ENCODE measurements at regions not wholly inside any gene's neighbourhood (a gene's known extent, or its start where the extent isn't known, plus 50 kb on each side); places are given as distances from the start of the nearest gene placed in this dataset.
"Not testable (repeated sequence)": the region's sequence is repeated elsewhere in the genome, so short reads cannot be mapped to it uniquely, and the experiment has no call there.

- not testable (repeated sequence) for DNase-seq
Observed at GRCh38 chr9:65416948-65417347, 131.9 kb upstream of the FOXD4L5 start.

GRCh38 chr9:65414249-65414648 lies 129.2 kb upstream of the FOXD4L5 start:
- not testable (repeated sequence) for DNase-seq

DNA sequence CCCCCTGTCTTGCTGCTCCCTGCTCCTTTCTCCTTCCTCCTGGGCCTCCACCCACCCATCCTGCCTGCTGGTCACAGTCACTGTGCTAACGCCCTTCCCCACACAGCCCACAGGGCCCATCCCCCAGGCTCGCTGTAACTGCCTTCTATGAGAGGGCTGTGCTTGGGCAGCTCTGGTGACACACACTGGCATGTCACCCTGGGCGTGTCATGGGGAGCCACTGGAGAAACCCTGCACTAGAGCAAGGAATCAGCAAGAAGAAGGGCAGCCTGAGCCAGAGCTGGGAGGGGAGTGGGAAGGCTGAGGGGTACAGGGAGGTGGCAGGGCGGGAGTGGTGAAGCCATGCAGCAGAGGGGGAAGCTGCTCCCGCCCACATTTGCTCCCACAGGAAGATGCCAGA lies 128.4 kb upstream of the FOXD4L5 start:
- DNase-seq = not testable (repeated sequence)

DNA sequence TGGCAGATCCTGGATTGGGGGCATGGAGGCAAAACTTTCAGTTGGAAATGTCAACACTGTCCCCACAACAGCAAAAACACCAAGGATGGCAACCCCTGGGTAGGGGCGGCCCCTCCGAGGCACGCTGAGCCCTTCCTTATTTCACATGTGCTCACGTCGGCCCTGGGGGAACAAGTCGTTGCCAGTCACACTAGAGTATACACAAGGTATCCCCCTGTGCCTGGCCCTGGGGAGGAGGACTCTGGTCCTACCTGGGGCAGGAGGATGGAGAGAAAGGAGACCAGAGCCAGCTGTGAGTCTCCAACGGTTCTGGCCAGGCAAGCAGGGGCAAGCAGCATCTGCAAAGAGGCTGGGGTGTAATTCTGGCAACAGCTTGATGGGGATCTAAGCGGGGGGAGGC lies 126.9 kb upstream of the FOXD4L5 start:
- DNase-seq = no peak

- DNase-seq = peak; percentile 34
Observed at GRCh38 chr9:65411336-65411735, 126.3 kb upstream of the FOXD4L5 start.

GRCh38 chr9:65410926-65411325 lies 125.9 kb upstream of the FOXD4L5 start:
- DNase-seq = no peak

DNA sequence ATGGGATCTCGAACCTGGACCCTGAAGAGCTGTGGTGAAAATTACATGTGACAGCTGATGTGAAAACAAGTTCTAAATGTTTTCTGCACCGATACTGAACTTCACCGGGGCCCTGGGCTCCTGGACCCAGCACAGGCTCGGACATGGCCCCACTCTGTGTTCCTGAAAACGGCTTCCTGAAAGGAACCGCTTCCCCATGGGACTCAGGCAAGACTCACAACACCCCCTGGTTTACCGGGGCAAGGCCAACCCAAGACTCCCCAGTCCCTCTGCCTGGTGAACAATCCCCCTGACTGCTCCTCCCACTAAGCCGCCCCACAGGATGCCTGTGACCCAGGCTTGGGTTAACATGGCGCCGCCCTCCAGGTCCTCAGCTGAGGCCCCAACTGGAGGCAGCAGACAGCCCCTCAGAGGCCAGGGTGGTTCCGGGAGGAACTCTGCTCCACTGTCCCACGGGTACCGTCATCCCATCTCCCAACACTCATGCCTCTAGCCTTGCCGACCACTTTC lies 124.5 kb upstream of the FOXD4L5 start:
- no peak for DNase-seq

GRCh38 chr9:65408806-65409205 lies 123.8 kb upstream of the FOXD4L5 start:
- DNase-seq = not testable (repeated sequence)

DNA sequence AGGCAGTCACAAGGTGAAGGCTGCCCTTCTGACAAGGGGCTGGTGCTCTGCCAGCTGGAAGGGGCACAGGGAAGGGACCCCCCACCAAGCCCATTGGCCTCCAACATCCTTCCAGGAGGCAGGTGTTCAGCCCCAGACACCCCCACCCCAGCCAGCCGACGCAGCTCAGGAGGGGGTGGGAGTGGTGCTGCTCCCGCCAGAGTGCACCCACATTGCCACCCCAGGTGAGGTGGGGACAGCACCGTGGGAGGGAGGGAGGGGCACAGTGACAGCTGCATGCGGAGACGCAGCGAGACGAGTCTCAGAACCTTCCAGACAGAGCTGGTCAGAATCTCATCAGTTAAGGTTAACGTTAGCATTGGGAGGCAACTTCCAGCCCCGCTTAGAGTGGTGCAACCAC lies 121.6 kb upstream of the FOXD4L5 start:
- not testable (repeated sequence) for DNase-seq

DNA sequence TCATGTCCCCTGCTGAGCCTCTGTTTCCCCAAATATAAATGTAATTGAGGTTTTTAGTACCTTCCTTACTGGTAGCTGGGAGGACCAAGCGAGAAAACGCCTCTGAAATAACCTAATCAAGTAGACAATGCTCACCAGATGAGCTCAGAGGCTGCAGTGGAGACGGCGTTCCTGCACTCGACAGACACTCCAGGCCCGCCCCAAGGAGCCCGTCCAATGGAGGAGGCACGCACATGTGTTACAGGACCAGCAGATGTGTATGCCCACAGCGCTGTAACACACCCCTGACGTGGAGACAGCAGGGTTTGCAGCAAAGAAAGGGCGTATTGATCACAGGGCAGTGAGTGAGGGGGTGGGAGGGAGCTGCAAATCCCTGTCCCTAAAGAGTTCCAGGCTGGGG lies 120.8 kb upstream of the FOXD4L5 start:
- DNase-seq = not testable (repeated sequence)

GRCh38 chr9:65405253-65405652 lies 120.2 kb upstream of the FOXD4L5 start:
- DNase-seq = no peak

- DNase-seq = no peak
Observed at GRCh38 chr9:65404232-65405006, 119.4 kb upstream of the FOXD4L5 start.

- DNase-seq = no peak
Observed at GRCh38 chr9:65403721-65404120, 118.7 kb upstream of the FOXD4L5 start.

GRCh38 chr9:65403072-65403471 lies 118.1 kb upstream of the FOXD4L5 start:
- not testable (repeated sequence) for DNase-seq

DNA sequence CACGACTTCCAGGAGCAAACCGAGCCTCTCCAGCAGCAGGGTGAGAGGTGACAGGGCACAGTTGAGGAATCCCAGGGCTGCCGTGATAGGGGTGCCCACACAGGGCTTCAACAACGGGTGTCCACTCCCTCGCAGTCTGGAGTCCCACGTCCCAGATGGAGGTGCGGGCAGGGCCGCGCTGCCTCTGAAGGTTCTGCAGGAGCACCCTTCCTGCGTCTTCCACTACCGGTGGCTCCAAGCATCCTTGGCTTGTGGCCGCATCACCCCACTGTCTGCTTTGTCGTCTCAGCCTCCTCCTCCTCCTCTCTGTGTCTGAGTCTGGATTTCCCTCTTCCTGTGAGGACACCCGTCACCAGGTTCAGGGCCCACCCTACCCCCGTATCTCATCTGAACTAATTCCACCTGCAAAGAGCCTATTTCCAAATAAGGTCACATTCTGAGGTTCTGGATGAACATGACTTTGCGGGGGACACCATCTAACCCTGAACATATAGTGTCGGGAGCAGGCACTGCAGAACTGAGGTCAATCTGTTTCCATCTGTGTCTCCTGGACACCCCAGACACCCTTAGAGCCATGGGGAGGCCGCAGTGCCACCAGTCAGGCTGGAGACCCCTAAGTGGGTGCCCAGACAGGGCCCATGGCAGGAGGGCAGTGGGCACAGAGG lies 117.3 kb upstream of the FOXD4L5 start:
- DNase-seq = not testable (repeated sequence)

DNA sequence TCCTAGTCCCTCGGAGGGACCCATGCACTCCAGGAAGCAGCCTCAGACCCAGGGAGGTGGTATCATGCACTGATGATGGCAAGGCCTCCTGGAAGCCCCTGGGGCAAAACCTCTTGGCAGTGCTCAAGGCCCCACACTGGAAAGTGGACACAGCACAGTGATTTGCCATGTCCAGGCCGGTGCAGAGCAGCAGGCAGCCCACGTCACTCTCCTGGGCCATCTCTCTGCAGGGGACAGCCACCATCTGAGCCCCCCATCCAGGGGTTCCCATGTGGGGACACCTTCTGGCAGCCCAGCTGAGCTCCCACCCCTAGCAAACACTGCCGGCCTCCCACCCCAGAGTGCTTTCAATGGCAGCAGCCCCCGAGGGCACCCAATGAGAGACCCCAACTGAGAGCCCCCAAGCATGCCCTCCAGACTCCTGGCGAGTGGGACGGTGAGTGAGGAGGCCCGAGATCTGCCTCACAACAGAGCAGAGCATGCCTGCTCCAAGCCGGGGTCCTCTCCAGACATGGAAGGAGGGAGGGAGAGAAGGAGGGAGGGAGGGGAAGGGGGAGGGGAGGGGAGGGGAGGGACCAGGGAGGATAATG lies 116.5 kb upstream of the FOXD4L5 start:
- DNase-seq = not testable (repeated sequence)

- no peak for DNase-seq
Observed at GRCh38 chr9:65400886-65401285, 115.9 kb upstream of the FOXD4L5 start.

- DNase-seq = peak; percentile 65
Observed at GRCh38 chr9:65397763-65398719, 113.0 kb upstream of the FOXD4L5 start.

DNA sequence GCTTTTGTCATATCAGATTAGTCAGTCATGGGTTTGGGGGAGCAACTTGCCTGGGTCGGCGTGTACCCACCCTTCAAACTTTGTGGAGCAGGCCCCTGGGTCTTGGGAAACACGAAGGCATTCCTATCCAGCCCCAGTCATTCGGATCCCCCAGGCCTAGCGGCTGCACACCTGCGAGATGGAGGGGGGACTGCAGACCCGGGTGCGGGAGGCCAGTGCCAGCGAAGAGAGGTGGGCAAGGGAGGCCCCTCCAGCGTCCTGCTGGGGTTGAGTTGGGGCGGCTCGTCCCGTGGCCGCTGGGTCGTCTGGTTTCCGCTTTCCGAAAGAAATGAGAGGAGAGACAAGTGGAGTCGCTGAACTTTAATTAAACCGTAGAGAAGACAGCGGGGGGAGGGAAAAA lies 112.2 kb upstream of the FOXD4L5 start:
- DNase-seq = not testable (repeated sequence)

DNA sequence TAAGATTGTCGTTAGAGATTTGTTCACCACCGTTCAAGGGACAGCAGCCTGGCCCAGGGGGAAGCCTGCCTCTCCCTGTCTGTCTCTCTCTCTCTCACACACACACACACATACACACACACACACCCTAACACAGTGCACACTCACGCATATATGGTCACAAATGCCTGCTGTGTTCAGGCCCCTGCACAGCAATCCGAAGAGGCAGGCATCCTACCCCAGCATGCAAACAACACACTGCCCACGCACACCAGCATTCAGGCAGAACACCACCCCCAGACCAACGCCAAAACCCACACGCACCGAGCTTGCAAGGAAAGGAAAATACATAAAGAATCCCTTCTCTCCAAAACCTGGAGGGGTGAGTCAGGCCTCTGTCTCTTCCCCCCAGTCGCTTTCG lies 111.6 kb upstream of the FOXD4L5 start:
- not testable (repeated sequence) for DNase-seq

GRCh38 chr9:65395789-65396188 lies 110.8 kb upstream of the FOXD4L5 start:
- DNase-seq = not testable (repeated sequence)

DNA sequence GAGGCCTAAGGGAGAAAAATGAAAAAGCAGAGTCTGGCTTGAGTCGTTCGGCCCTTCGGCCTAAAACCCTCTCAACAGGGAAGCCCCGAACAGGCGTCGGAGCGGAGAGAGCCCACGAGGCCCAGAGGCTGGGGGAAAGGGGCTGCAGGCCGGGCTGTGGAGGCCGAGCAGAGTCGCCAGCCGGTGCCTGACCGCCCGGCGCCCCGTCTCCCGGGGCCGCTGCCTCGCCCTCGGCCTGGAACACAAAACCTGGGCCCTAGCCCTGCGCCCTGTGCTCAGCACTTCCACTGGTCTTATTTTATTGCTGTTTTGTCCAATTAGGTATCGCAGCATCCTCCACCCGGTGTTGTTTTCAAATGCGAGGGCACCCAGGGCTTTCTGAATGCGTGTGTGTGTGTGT lies 110.1 kb upstream of the FOXD4L5 start:
- not testable (repeated sequence) for DNase-seq
